NT2/D1 (cell line): ENCODE measurements at regions not wholly inside any gene's neighbourhood (a gene's known extent, or its start where the extent isn't known, plus 50 kb on each side); places are given as distances from the start of the nearest gene placed in this dataset.

ENCODE experiments used
- DNase-seq: peaks from one replicate; pipeline ENCODE4 v3.0.0-alpha.2; 2011; ENCODE audit warnings: low read depth, low spot score
- H3K27me3 ChIP-seq: 2 replicates; pipeline ENCODE4 v1.6.0; 2011; ENCODE audit warnings: mild to moderate bottlenecking; ENCODE audit not compliant: insufficient read length, insufficient read depth
- H3K36me3 ChIP-seq: 2 replicates; pipeline ENCODE4 v1.6.1; 2011; ENCODE audit warnings: mild to moderate bottlenecking, low read length, mixed read lengths; ENCODE audit not compliant: insufficient read depth, insufficient read length
- H3K4me1 ChIP-seq: 2 replicates; pipeline ENCODE4 v1.5.1; 2011; ENCODE audit not compliant: insufficient read depth, insufficient read length
- H3K4me3 ChIP-seq: 2 replicates; pipeline ENCODE4 v1.5.1; 2011; ENCODE audit warnings: low read depth; ENCODE audit not compliant: insufficient read length
- H3K9ac ChIP-seq: 2 replicates; pipeline ENCODE4 v1.6.0; 2011; ENCODE audit warnings: low read depth; ENCODE audit not compliant: insufficient read length
- H3K9me3 ChIP-seq: 2 replicates; pipeline ENCODE4 v1.5.1; 2011; ENCODE audit warnings: mild to moderate bottlenecking, low read length; ENCODE audit not compliant: insufficient read depth
- SUZ12 ChIP-seq: IDR thresholded peaks from 2 replicates; pipeline ENCODE4 v1.6.1; 2011; ENCODE audit not compliant: insufficient read length, insufficient read depth; ENCODE audit errors: extremely low read depth
- YY1 ChIP-seq: IDR thresholded peaks from 2 replicates; pipeline ENCODE4 v1.6.1; 2011; ENCODE audit not compliant: insufficient read length, insufficient read depth
- ZNF274 ChIP-seq: IDR thresholded peaks from 2 replicates; pipeline ENCODE4 v1.6.1; 2011; ENCODE audit warnings: mild to moderate bottlenecking, low read depth, low read length

DNA sequence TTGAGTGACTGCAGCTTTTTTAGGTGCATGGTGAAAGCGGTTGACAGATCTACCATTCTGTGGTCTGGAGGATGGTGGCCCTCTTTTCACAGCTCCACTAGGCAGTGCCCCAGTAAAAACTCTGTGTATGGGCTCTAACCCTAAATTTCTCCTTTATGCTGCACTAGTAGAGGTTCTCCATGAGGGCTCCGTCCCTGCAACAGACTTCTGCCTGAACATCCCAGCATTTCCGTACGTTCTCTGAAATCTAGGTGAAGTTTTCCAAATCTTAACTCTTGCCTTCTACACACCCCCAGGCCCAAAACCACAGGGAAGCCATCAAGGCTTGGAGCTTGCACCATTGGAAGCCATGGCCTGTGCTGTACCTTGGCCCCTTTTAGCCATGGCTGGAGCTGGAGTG is 1898.1 kb upstream of the NUDT12 start:
- H3K9ac ChIP-seq = no peak overlapping the region
- DNase-seq = no peak
- no peaks in the 10 kb centered on the region for H3K27me3 ChIP-seq
- peaks cover 27% of the 10 kb centered on the region; the same call in 1 of the 2 replicates for H3K9me3 ChIP-seq
- H3K36me3 ChIP-seq = no peaks in the 10 kb centered on the region
- H3K4me3 ChIP-seq = no peak overlapping the region
- no peaks in the 10 kb centered on the region for H3K4me1 ChIP-seq
- TF ChIP-seq ZNF274 (no peak), YY1 (no peak), SUZ12 (no peak)

DNA sequence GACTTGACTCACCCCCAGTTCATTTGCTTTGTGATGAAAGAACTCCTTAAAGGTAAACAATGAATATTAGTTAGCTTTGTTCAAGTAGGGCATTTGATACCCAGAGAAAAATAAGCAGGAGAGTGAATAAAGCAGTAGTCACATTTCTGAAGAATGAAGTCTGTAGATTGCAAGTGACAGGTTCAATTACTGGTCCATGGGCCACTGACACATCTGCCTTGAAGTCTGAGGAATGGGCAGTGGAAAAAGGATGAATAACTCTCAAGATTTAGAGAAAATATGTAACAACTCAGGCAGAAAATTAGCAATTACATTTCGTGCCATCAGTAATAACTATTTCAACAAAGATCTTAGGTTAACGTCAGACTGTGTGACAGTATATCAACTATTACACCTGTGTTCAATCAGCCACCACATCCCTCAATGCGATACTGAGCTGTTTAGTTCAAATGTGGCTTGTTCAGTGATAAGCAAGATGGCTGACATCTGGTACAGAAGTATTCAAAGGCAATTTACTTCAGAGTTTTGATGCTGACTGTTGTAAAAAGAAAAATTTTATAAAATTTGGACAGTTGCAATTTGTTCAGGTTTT is 1890.7 kb upstream of the NUDT12 start:
- Histone ChIP-seq H3K4me1 (no peaks in the 10 kb centered on the region), H3K36me3 (no peaks in the 10 kb centered on the region), H3K27me3 (no peaks in the 10 kb centered on the region), H3K9me3 (no peaks in the 10 kb centered on the region), H3K4me3 (no peak overlapping the region), H3K9ac (no peak overlapping the region)
- TF ChIP-seq SUZ12 = no peak
- no peak for TF ChIP-seq ZNF274
- no peak for TF ChIP-seq YY1
- no peak for DNase-seq

DNA sequence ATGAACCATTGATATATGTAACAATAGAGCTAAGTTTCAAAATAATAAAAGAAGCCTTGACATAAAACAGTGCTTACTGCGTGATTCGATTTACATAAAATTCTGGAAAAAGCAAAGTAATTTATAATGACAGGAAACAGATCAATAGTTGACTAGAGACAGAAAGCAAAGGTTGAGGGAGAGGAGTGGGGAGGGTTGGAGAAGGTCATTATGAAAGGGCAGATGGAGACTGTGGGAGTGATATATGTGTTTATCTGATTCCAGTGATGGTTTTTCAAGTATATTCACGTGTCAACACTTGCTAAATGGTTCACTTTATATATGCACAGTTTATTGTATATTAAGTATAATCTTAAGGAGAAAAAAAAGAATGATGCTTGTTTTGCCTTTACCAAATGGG is 1885.7 kb upstream of the NUDT12 start:
- Histone ChIP-seq H3K36me3 (no peaks in the 10 kb centered on the region), H3K27me3 (no peaks in the 10 kb centered on the region), H3K9me3 (no peaks in the 10 kb centered on the region), H3K4me3 (no peak overlapping the region), H3K9ac (no peak overlapping the region), H3K4me1 (no peaks in the 10 kb centered on the region)
- no peak for TF ChIP-seq ZNF274
- TF ChIP-seq YY1 = no peak
- TF ChIP-seq SUZ12 = no peak
- no peak for DNase-seq

DNA sequence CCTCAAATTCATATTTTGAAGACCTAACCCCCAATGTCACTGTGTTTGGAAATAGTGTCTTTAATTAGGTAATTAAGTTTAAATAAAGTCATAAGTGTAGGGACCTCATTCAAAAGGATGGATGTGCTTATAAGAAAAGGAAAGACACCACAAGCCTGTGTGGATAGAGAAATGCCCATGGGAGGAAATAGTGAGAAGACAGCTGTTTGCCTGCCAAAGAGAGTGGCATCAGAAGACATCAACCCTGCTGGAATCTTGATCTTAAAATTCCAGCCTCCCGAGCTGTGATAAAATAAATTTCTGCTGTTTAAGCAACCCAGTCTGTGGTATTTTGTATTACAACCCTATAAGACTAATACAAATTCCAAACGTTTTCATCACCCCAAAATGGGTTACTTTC is 1867.9 kb upstream of the NUDT12 start:
- no peaks in the 10 kb centered on the region for H3K4me1 ChIP-seq
- DNase-seq = no peak
- H3K36me3 ChIP-seq = no peaks in the 10 kb centered on the region
- H3K27me3 ChIP-seq = no peaks in the 10 kb centered on the region
- H3K4me3 ChIP-seq = no peak overlapping the region
- no peak for TF ChIP-seq YY1
- no peak for TF ChIP-seq SUZ12
- H3K9me3 ChIP-seq = no peaks in the 10 kb centered on the region
- H3K9ac ChIP-seq = no peak overlapping the region

DNA sequence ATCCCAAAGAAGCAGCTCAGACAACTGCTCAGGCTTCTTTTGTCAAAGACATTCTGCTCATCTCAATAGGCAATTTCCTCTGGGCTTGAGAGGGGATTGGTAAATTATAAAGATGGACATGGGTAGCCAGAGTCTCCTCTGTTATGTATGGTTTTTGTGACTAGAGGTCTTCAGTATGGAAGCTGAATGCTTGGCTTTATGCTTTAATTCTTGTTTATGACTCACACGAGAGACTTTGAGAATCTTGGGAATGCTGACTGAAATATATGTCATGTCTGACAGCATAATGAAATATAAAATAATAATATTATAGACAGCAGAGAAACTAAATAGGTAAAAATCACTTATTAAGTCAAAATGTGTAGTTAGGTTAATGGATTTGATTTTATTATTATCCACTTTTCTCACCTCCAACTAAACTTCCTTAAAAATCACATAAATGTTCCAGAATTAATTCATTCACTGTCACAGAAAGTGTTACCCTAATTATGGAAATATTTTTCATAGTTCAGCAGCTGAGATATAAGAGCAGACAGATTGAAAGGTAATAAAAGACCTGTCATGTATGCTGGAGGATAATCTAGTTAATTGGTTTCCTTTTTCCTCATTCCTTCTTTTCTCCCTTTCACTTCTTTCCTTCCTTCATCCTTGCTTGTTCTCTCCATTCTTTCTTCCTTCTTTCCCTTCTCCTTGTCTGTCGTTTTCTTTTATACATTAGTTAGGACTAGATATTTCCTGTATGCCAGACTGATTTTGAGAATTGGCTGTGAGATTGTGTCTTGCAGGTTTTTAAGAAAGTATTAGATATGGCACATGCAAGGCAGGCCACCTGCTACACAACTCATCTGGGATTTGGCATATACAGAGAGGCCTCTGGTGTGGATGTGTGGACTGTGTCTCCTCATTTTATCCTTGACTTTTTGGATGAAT is 1866.1 kb upstream of the NUDT12 start:
- no peak for DNase-seq

DNA sequence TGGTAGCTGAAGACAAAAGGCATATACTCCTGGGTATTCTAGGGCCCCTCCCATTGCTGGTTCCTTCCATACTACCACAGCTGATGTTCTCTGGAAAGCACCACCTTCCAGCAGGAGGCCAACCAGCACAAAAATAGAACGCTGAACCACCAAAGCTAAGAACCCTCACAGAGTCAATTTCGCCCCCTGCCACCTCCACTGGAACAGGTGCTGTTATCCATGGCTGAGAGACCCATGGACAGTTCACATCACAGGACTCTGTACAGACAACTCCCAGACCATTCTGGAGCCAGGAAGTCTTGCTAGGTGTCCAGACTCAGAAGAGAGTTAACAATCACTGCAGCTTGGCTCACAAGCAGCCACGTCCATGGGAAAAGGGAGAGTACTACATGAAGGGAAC is 1851.5 kb upstream of the NUDT12 start:
- Histone ChIP-seq H3K36me3 (no peaks in the 10 kb centered on the region), H3K9ac (no peak overlapping the region), H3K4me3 (no peak overlapping the region), H3K27me3 (no peaks in the 10 kb centered on the region), H3K9me3 (no peaks in the 10 kb centered on the region), H3K4me1 (no peaks in the 10 kb centered on the region)
- no peak for TF ChIP-seq YY1
- TF ChIP-seq ZNF274 = no peak
- no peak for TF ChIP-seq SUZ12
- DNase-seq = no peak

More for the DNA sequence above, 1866.1 kb upstream of the NUDT12 start:
- Histone ChIP-seq H3K9me3 (no peaks in the 10 kb centered on the region), H3K27me3 (no peaks in the 10 kb centered on the region), H3K36me3 (no peaks in the 10 kb centered on the region), H3K4me3 (no peak overlapping the region), H3K4me1 (no peaks in the 10 kb centered on the region), H3K9ac (no peak overlapping the region)
- TF ChIP-seq SUZ12 = no peak
- TF ChIP-seq ZNF274 = no peak
- TF ChIP-seq YY1 = no peak

DNA sequence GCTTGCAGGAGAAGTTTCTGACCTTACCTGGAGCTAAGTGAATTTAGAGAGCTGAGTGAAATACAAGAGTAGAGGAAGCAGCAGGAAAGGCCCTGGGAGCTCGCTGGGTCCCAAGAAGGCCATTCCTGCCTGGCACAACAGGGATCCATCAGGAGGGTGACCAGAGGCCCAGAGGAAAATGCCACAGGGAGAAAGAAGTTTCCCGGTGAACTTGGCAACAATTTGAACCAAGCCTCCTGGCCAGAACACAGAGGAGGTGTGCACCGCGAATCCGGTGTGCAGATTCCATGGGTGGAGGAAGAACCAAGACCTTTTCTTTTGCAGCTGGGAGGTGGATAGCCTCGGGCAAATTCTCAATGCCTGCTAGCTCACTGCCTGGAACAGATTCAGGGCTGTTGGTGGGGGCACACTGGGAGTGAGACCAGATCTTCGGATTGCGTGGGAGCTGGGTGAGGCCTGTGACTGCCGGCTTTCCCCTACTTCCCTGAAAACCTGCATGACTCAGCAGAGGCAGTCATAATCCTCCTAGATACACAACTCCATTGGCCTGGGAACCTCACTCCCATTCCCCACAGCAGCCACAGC is 1850.9 kb upstream of the NUDT12 start:
- no peaks in the 10 kb centered on the region for H3K36me3 ChIP-seq
- H3K9ac ChIP-seq = no peak overlapping the region
- H3K9me3 ChIP-seq = no peaks in the 10 kb centered on the region
- TF ChIP-seq ZNF274 (no peak), YY1 (no peak), SUZ12 (no peak)
- no peaks in the 10 kb centered on the region for H3K27me3 ChIP-seq
- no peak overlapping the region for H3K4me3 ChIP-seq
- no peak for DNase-seq
- no peaks in the 10 kb centered on the region for H3K4me1 ChIP-seq
